ENCODE measurements at regions not wholly inside any gene's neighbourhood (a gene's known extent, or its start where the extent isn't known, plus 50 kb on each side); places are given as distances from the start of the nearest gene placed in this dataset.

DNA sequence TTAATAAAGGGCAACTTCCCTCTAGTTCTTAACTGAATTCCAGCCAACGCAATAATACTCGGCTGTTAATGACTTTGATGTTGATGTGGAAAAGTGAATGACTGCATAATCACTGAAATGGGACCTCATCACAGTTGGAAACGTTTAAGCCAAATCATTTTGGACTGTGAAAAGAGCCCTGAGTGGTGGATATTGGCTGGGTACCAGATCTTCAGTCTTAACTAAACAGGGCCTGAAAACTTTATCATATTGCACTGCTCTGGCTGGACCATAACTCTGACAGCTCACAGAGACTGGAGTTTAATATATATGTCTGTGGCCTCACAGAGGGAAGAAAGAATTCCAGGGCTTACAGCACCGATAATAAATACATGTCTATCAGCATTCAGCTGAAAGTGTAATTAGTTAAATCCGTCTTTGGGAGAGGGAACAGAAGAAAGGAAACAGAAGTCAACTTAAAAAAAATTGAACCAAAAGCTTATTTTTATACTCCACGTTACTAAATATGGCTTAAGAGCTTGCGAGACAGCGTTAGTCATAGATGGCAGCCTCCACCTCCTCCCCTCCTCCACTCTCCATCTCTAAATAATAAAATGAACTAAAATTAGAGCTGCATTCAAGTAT, 222.3 kb upstream of the CDIN1 start:
- DNase-seq, result no peak
- no peak overlapping the region for H3K4me3 ChIP-seq
- no peaks in the 10 kb centered on the region for H3K27me3 ChIP-seq
- TF ChIP-seq, protein P1, sequence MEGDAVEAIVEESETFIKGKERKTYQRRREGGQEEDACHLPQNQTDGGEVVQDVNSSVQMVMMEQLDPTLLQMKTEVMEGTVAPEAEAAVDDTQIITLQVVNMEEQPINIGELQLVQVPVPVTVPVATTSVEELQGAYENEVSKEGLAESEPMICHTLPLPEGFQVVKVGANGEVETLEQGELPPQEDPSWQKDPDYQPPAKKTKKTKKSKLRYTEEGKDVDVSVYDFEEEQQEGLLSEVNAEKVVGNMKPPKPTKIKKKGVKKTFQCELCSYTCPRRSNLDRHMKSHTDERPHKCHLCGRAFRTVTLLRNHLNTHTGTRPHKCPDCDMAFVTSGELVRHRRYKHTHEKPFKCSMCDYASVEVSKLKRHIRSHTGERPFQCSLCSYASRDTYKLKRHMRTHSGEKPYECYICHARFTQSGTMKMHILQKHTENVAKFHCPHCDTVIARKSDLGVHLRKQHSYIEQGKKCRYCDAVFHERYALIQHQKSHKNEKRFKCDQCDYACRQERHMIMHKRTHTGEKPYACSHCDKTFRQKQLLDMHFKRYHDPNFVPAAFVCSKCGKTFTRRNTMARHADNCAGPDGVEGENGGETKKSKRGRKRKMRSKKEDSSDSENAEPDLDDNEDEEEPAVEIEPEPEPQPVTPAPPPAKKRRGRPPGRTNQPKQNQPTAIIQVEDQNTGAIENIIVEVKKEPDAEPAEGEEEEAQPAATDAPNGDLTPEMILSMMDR (IDR thresholded peaks at IDR 0.05), result no peak
- TF ChIP-seq POLR2AphosphoS5 (IDR thresholded peaks at IDR 0.05) (peak in 2 of 4 donors; percentile 13 to 39), POLR2A (IDR thresholded peaks at IDR 0.05) (no peak), EP300 (IDR thresholded peaks at IDR 0.05) (no peak)
- intact Hi-C loops (cut with DNase I), result no loop called here
- H3K27ac ChIP-seq, result peak overlapping the region; percentile 52 to 71 (median 54)
- H3K9me3 ChIP-seq, result no peaks in the 10 kb centered on the region
- no peaks in the 10 kb centered on the region for H3K36me3 ChIP-seq
- WGBS, 2 donors, result 28 to 69% methylated on average over 8 of the region's 8 CpGs
- H3K4me1 ChIP-seq, result peaks cover 0 to 29% (median 24%) of the 10 kb centered on the region in 4 donors

GRCh38 chr15:36358094-36358493, 221.3 kb upstream of the CDIN1 start:
- Histone ChIP-seq H3K9me3 (no peaks in the 10 kb centered on the region), H3K27ac (peak overlapping the region; percentile 35 to 71 (median 54)), H3K36me3 (no peaks in the 10 kb centered on the region), H3K4me3 (no peak overlapping the region), H3K4me1 (peaks cover 0 to 38% (median 24%) of the 10 kb centered on the region in 4 donors), H3K27me3 (no peaks in the 10 kb centered on the region)
- TF ChIP-seq, protein P1 (IDR thresholded peaks at IDR 0.05), result no peak
- no peak for TF ChIP-seq POLR2AphosphoS5 (IDR thresholded peaks at IDR 0.05)
- intact Hi-C loops (cut with DNase I), result no loop called here
- WGBS, 2 donors, result 63 to 72% methylated on average over 2 of the region's 2 CpGs
- DNase-seq, result no peak

DNA sequence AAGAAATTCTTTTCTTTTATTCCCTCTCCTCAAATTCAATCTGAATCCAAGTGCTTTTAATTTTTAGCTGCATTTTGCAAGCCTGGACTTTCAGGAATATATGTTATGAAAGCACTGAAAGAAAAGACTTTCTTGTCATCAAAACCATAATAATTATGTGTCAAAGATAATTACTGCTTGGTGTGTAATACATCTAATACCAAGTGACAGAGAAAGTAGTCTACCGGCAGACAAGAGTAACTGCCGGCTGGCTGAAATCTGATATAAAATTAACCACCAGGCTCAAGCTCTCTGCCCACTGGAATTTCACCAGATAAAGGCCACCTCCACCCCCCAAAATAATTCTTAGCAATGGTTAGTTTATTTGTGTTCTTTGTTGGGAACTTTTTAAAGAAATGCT, 220.9 kb upstream of the CDIN1 start:
- no peak for DNase-seq
- no peak overlapping the region for H3K4me3 ChIP-seq
- H3K36me3 ChIP-seq, result no peaks in the 10 kb centered on the region
- TF ChIP-seq POLR2A (IDR thresholded peaks at IDR 0.05), result no peak
- TF ChIP-seq EP300 (IDR thresholded peaks at IDR 0.05), result no peak
- TF ChIP-seq POLR2AphosphoS5 (IDR thresholded peaks at IDR 0.05), result no peak
- TF ChIP-seq, protein P1 (IDR thresholded peaks at IDR 0.05), result no peak
- intact Hi-C loops (cut with DNase I), result no loop called here
- H3K27me3 ChIP-seq, result no peaks in the 10 kb centered on the region
- H3K9me3 ChIP-seq, result no peaks in the 10 kb centered on the region
- peaks cover 0 to 38% (median 24%) of the 10 kb centered on the region in 4 donors for H3K4me1 ChIP-seq
- 91 to 92% methylated on average over 2 of the region's 2 CpGs for WGBS, 2 donors
- H3K27ac ChIP-seq, result peak overlapping the region in 1 of 4 donors; percentile 71

DNA sequence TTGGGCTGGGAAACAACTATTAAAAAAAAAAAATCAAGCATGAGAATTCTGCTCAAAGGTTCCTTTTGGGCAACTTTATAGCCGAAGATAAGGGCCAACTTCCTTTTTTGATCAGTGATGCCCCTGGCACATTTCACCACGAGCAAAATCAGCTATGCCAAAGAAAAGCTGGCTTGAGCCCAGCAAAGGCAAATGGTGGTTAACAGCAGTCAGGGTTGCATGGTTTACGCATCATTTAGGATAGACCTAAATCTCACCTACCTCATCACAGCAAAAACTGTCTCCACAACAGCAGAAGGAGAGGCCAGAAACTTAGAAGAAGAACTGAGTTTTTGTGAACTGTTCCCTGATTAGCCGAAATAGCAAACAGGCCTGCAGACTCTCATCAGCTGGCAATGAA, 220.1 kb upstream of the CDIN1 start:
- TF ChIP-seq, protein P1 (IDR thresholded peaks at IDR 0.05), result no peak
- TF ChIP-seq POLR2AphosphoS5 (IDR thresholded peaks at IDR 0.05), result no peak
- peaks cover 0 to 38% (median 24%) of the 10 kb centered on the region in 4 donors for H3K4me1 ChIP-seq
- H3K27me3 ChIP-seq, result no peaks in the 10 kb centered on the region
- H3K4me3 ChIP-seq, result no peak overlapping the region
- H3K36me3 ChIP-seq, result no peaks in the 10 kb centered on the region
- WGBS, 2 donors, result 64 to 72% methylated on average over 4 of the region's 4 CpGs
- H3K9me3 ChIP-seq, result no peaks in the 10 kb centered on the region
- no peak overlapping the region for H3K27ac ChIP-seq
- no peak for DNase-seq
- intact Hi-C loops (cut with DNase I), result no loop called here

DNA sequence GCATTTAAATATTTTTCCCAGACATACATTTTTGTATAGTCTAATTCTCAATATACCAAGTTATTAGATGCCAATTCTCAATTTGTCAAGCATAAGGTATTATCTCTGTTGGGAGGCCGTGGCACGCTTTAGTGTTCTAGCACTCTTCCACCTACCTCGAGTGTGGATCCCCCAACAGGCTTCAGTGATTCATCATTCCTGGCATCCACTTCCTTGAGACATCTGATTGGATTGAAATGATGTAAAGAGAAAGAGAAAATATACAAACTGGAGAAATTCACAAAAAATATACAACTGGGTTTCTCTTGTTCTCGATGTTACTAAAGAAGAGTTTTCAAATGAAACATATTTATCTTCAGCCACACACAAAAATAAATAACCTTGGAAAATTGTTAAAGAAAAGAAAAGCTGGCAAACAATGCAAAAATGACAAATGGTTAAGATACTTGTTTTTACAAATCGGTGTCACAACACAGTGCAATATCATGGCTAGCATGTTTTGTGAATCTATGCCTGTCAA, 218.0 kb upstream of the CDIN1 start:
- H3K27ac ChIP-seq, result no peak overlapping the region
- intact Hi-C loops (cut with DNase I), result no loop called here
- TF ChIP-seq POLR2A (IDR thresholded peaks at IDR 0.05) (no peak), POLR2AphosphoS5 (IDR thresholded peaks at IDR 0.05) (no peak), EP300 (IDR thresholded peaks at IDR 0.05) (no peak)
- TF ChIP-seq, protein P1 (IDR thresholded peaks at IDR 0.05), result no peak
- 83 to 88% methylated on average over 5 of the region's 5 CpGs for WGBS, 2 donors
- H3K36me3 ChIP-seq, result no peaks in the 10 kb centered on the region
- H3K9me3 ChIP-seq, result no peaks in the 10 kb centered on the region
- H3K4me3 ChIP-seq, result no peak overlapping the region
- peaks cover 0 to 38% (median 22%) of the 10 kb centered on the region in 4 donors for H3K4me1 ChIP-seq
- H3K27me3 ChIP-seq, result no peaks in the 10 kb centered on the region
- no peak for DNase-seq
